PC-9 (cell line): ENCODE measurements at regions not wholly inside any gene's neighbourhood (a gene's known extent, or its start where the extent isn't known, plus 50 kb on each side); places are given as distances from the start of the nearest gene placed in this dataset.

ENCODE experiments used
- EZH2 ChIP-seq: fragments of 200-600 bp; sonication (generic); IDR thresholded peaks from 2 replicates; pipeline ENCODE4 v1.8.0; 2017; ENCODE audit warnings: antibody characterized with exemption, low read depth
- TF ChIP-seq, protein P1 (sequence below): fragments of 200-600 bp; sonication (generic); conservative IDR thresholded peaks from 2 replicates; pipeline ENCODE4 v1.6.1; 2017; ENCODE audit warnings: mixed run types, antibody characterized with exemption, mild to moderate bottlenecking, moderate library complexity

DNA sequence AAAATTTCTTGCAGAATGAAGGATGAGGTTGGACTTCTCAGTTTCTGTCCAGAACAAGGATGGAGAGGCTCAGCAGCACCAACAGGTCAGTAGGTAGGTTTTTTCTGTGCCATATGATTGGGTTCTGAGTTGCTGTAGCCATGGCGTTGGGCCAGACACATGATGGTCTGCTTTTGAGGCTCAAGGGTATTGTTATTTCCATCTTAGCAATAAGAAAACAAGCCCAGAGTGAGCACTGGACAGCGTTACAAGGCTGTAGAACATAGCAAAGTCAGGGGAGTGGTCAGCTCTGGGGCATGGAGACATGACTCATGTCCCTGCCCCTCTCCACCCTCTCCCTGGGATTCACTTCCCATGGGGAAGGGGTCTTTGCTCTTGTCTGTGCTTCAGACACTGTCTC is 137.6 kb upstream of the TOPAZ1 start:
- TF ChIP-seq, protein P1, sequence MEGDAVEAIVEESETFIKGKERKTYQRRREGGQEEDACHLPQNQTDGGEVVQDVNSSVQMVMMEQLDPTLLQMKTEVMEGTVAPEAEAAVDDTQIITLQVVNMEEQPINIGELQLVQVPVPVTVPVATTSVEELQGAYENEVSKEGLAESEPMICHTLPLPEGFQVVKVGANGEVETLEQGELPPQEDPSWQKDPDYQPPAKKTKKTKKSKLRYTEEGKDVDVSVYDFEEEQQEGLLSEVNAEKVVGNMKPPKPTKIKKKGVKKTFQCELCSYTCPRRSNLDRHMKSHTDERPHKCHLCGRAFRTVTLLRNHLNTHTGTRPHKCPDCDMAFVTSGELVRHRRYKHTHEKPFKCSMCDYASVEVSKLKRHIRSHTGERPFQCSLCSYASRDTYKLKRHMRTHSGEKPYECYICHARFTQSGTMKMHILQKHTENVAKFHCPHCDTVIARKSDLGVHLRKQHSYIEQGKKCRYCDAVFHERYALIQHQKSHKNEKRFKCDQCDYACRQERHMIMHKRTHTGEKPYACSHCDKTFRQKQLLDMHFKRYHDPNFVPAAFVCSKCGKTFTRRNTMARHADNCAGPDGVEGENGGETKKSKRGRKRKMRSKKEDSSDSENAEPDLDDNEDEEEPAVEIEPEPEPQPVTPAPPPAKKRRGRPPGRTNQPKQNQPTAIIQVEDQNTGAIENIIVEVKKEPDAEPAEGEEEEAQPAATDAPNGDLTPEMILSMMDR: no peak
- no peak for TF ChIP-seq EZH2
